ENCODE measurements at regions not wholly inside any gene's neighbourhood (a gene's known extent, or its start where the extent isn't known, plus 50 kb on each side); places are given as distances from the start of the nearest gene placed in this dataset.

GRCh38 chr21:38885909-38886308 is 80.2 kb downstream of the ETS2 start:
- TF ChIP-seq POLR2AphosphoS5 (IDR thresholded peaks at IDR 0.05) (no peak), POLR2A (IDR thresholded peaks at IDR 0.05) (no peak), CTCF (IDR thresholded peaks at IDR 0.05) (no peak)

Measured in sigmoid colon (tissue), 4 donors.